Fibroblast of the aortic adventitia (primary cell): ENCODE measurements at regions not wholly inside any gene's neighbourhood (a gene's known extent, or its start where the extent isn't known, plus 50 kb on each side); places are given as distances from the start of the nearest gene placed in this dataset.

Experiments
- DNase-seq: peaks from one replicate; pipeline ENCODE4 v3.0.0-alpha.2; 2010; ENCODE audit warnings: low read depth
- H3K4me3 ChIP-seq: 2 replicates; pipeline ENCODE4 v1.5.1; 2011; ENCODE audit warnings: low read depth, mild to moderate bottlenecking, control low read depth, low read length, moderate library complexity
- CTCF ChIP-seq: IDR thresholded peaks from 2 replicates; pipeline ENCODE4 v1.5.1; 2011; ENCODE audit warnings: mild to moderate bottlenecking, low read length, control low read depth, inconsistent platforms; ENCODE audit not compliant: insufficient read depth

- no peak for TF ChIP-seq CTCF
- DNase-seq, result no peak
- H3K4me3 ChIP-seq, result no peak overlapping the region
These were observed 96.2 kb upstream of the HMGN3 start for GRCh38 chr6:79330704-79331103.

GRCh38 chr6:79313254-79313653 lies 78.8 kb upstream of the HMGN3 start:
- DNase-seq, result no peak
- H3K4me3 ChIP-seq, result no peak overlapping the region
- TF ChIP-seq CTCF, result no peak

GRCh38 chr6:79307321-79308036 lies 73.0 kb upstream of the HMGN3 start:
- TF ChIP-seq CTCF, result no peak
- peak; percentile 1 for DNase-seq
- no peak overlapping the region for H3K4me3 ChIP-seq

- no peak for TF ChIP-seq CTCF
- no peak overlapping the region for H3K4me3 ChIP-seq
- no peak for DNase-seq
These were observed 70.5 kb upstream of the HMGN3 start for GRCh38 chr6:79305020-79305419.

- no peak overlapping the region for H3K4me3 ChIP-seq
- TF ChIP-seq CTCF, result no peak
- no peak for DNase-seq
These were observed 67.9 kb upstream of the HMGN3 start for GRCh38 chr6:79302341-79302740.

- no peak overlapping the region for H3K4me3 ChIP-seq
- DNase-seq, result no peak
- TF ChIP-seq CTCF, result no peak
These were observed 66.8 kb upstream of the HMGN3 start for GRCh38 chr6:79301290-79301689.

- TF ChIP-seq CTCF, result no peak
- no peak overlapping the region for H3K4me3 ChIP-seq
- no peak for DNase-seq
These were observed 61.7 kb upstream of the HMGN3 start for GRCh38 chr6:79296211-79296610.
